ENCODE measurements at regions not wholly inside any gene's neighbourhood (a gene's known extent, or its start where the extent isn't known, plus 50 kb on each side); places are given as distances from the start of the nearest gene placed in this dataset.

GRCh38 chr13:33464345-33464744 is 178.8 kb upstream of the STARD13 start:
- peaks cover 0 to 10% (median 4%) of the 10 kb centered on the region in 4 donors for H3K9me3 ChIP-seq
- H3K4me1 ChIP-seq = no peaks in the 10 kb centered on the region
- H3K27me3 ChIP-seq = no peaks in the 10 kb centered on the region
- WGBS, 2 donors = 50 to 75% methylated on average over 2 of the region's 2 CpGs
- TF ChIP-seq CTCF (IDR thresholded peaks at IDR 0.05) (no peak), POLR2A (IDR thresholded peaks at IDR 0.05) (no peak), EP300 (IDR thresholded peaks at IDR 0.05) (no peak)
- H3K27ac ChIP-seq = no peak overlapping the region
- no peaks in the 10 kb centered on the region for H3K36me3 ChIP-seq
- no peak for DNase-seq (ENCODE audit: low spot score in 2 of 2)
- no peak overlapping the region for H3K4me3 ChIP-seq

- TF ChIP-seq POLR2A (IDR thresholded peaks at IDR 0.05) = no peak
- Histone ChIP-seq H3K36me3 (no peaks in the 10 kb centered on the region), H3K4me1 (no peaks in the 10 kb centered on the region), H3K27ac (no peak overlapping the region), H3K4me3 (no peak overlapping the region), H3K27me3 (no peaks in the 10 kb centered on the region), H3K9me3 (no peaks in the 10 kb centered on the region)
- WGBS, 2 donors = 67 to 71% methylated on average over 2 of the region's 2 CpGs
- no peak for DNase-seq (ENCODE audit: low spot score in 2 of 2)
These were observed 180.7 kb upstream of the STARD13 start for GRCh38 chr13:33466262-33466661.

GRCh38 chr13:33467556-33467955 is 182.0 kb upstream of the STARD13 start:
- no peaks in the 10 kb centered on the region for H3K27me3 ChIP-seq
- TF ChIP-seq CTCF (IDR thresholded peaks at IDR 0.05) (no peak), POLR2A (IDR thresholded peaks at IDR 0.05) (no peak), EP300 (IDR thresholded peaks at IDR 0.05) (no peak)
- H3K4me3 ChIP-seq = no peak overlapping the region
- no peaks in the 10 kb centered on the region for H3K36me3 ChIP-seq
- DNase-seq (ENCODE audit: low spot score in 2 of 2) = no peak
- H3K9me3 ChIP-seq = no peaks in the 10 kb centered on the region
- H3K4me1 ChIP-seq = no peaks in the 10 kb centered on the region
- H3K27ac ChIP-seq = no peak overlapping the region
- WGBS, 2 donors = 81 to 98% methylated on average over 3 of the region's 3 CpGs

- DNase-seq (ENCODE audit: low spot score in 2 of 2) = no peak
- Histone ChIP-seq H3K36me3 (no peaks in the 10 kb centered on the region), H3K27ac (no peak overlapping the region), H3K4me3 (no peak overlapping the region), H3K27me3 (no peaks in the 10 kb centered on the region), H3K4me1 (no peaks in the 10 kb centered on the region), H3K9me3 (peaks cover 0 to 3% (median 0%) of the 10 kb centered on the region in 4 donors)
- TF ChIP-seq EP300 (IDR thresholded peaks at IDR 0.05) (no peak), POLR2A (IDR thresholded peaks at IDR 0.05) (no peak), CTCF (IDR thresholded peaks at IDR 0.05) (no peak)
These were observed 185.6 kb upstream of the STARD13 start for GRCh38 chr13:33471204-33471603.

GRCh38 chr13:33472446-33472845 is 186.9 kb upstream of the STARD13 start:
- H3K4me1 ChIP-seq = no peaks in the 10 kb centered on the region
- no peak overlapping the region for H3K27ac ChIP-seq
- 58 to 61% methylated on average over 3 of the region's 3 CpGs for whole genome bisulfite sequencing, 2 donors
- no peaks in the 10 kb centered on the region for H3K36me3 ChIP-seq
- no peak for DNase-seq (ENCODE audit: low spot score in 2 of 2)
- TF ChIP-seq CTCF (IDR thresholded peaks at IDR 0.05) = no peak
- no peak for TF ChIP-seq EP300 (IDR thresholded peaks at IDR 0.05)
- no peak for TF ChIP-seq POLR2A (IDR thresholded peaks at IDR 0.05)
- H3K9me3 ChIP-seq = peaks cover 0 to 6% (median 3%) of the 10 kb centered on the region in 4 donors
- H3K27me3 ChIP-seq = no peaks in the 10 kb centered on the region
- H3K4me3 ChIP-seq = no peak overlapping the region

GRCh38 chr13:33479105-33479504 is 193.6 kb upstream of the STARD13 start:
- DNase-seq (ENCODE audit: low spot score in 2 of 2) = no peak
- Histone ChIP-seq H3K4me3 (no peak overlapping the region), H3K27me3 (no peaks in the 10 kb centered on the region), H3K9me3 (peaks cover 0 to 16% (median 2%) of the 10 kb centered on the region in 4 donors), H3K27ac (no peak overlapping the region), H3K36me3 (no peaks in the 10 kb centered on the region), H3K4me1 (no peaks in the 10 kb centered on the region)
- TF ChIP-seq POLR2A (IDR thresholded peaks at IDR 0.05) = no peak
- no peak for TF ChIP-seq EP300 (IDR thresholded peaks at IDR 0.05)
- 60 to 65% methylated on average over 4 of the region's 4 CpGs for WGBS, 2 donors
